Small intestine (tissue), 7 donors: ENCODE measurements at regions not wholly inside any gene's neighbourhood (a gene's known extent, or its start where the extent isn't known, plus 50 kb on each side); places are given as distances from the start of the nearest gene placed in this dataset.
A peak's percentile ranks its signal among the peaks of the same experiment; 100 is the strongest.
"Not testable (repeated sequence)": the region's sequence is repeated elsewhere in the genome, so short reads cannot be mapped to it uniquely, and the experiment has no call there.

Source experiments
- DNase-seq, 2 donors: peaks; one replicate each; pipeline versions ENCODE4 v3.0.0 to v3.0.0-alpha.2; 2013
- FAIRE-seq: peaks from 2 replicates; lab custom pipeline; 2012; peaks lifted over from hg19 to GRCh38; lab: Jason Lieb, UNC
- H3K27ac ChIP-seq, 3 donors: one replicate each; pipeline ENCODE4 v1.5.1; 2013; ENCODE audit warnings: low read length in 2 of 3, mild to moderate bottlenecking in 2 of 3, control low read depth in 1 of 3, inconsistent platforms in 1 of 3, low read depth in 1 of 3, moderate library complexity in 1 of 3
- H3K27me3 ChIP-seq, 3 donors: one replicate each; pipeline ENCODE4 v1.6.1; 2013; ENCODE audit warnings: low read length in 3 of 3, inconsistent platforms in 1 of 3; ENCODE audit not compliant: control insufficient read depth in 3 of 3, insufficient read depth in 3 of 3
- H3K36me3 ChIP-seq, 3 donors: one replicate each; pipeline ENCODE4 v1.6.1; 2013; ENCODE audit warnings: low read length in 3 of 3, inconsistent platforms in 1 of 3, low read depth in 1 of 3, mild to moderate bottlenecking in 1 of 3, moderate library complexity in 1 of 3; ENCODE audit not compliant: control insufficient read depth in 3 of 3, insufficient read depth in 2 of 3
- H3K4me1 ChIP-seq, 3 donors: one replicate each; pipeline ENCODE4 v1.6.1; 2013; ENCODE audit warnings: low read length in 2 of 3, inconsistent platforms in 1 of 3, low read depth in 1 of 3, mild to moderate bottlenecking in 1 of 3, moderate library complexity in 1 of 3; ENCODE audit not compliant: control insufficient read depth in 3 of 3, insufficient read depth in 2 of 3
- H3K4me3 ChIP-seq, 3 donors: one replicate each; pipeline ENCODE4 v1.5.1; 2013; ENCODE audit warnings: low read length in 3 of 3, control low read depth in 1 of 3, inconsistent platforms in 1 of 3, low read depth in 1 of 3, mild to moderate bottlenecking in 1 of 3, moderate library complexity in 1 of 3
- H3K9me3 ChIP-seq, 2 donors: one replicate each; pipeline ENCODE4 v1.6.1; 2013; ENCODE audit warnings: low read depth in 1 of 2, low read length in 1 of 2; ENCODE audit not compliant: control insufficient read depth in 2 of 2, insufficient read depth in 1 of 2
- WGBS, 3 donors: extraction: QIAGEN DNeasy Blood & Tissue Kit; methylation state at CpG; one replicate each; pipeline ENCODE4 v1.1.7; 2013; 5-methylcytosine and 5-hydroxymethylcytosine counted together
- donor health status: healthy with polysubstance abuse.
- donor health status: control.
- donor health status: control.
- donor health status: Bipolar disorder and iron deficiency.
- donor health status: healthy.

DNA sequence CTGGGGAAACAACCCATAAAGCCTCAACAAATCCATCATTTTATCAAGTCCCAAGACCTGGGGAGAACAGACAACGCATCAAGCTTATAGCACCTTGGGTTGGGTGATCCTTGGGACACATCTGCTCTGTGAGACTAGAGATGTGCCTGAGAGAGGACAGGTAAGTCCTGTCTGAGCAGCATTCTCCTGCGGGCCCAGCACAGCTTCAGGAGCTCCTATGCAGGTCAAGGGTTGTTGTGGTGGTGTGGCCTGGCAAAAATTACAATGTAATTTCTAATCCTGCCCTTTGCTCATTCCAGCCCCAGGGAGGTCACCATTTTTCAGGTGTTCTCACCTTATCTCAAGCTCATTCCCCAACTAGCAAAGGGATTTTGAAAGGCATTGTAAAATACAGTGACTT lies 608.1 kb upstream of the CAMK1G start:
- FAIRE-seq: no peak
- no peaks in the 10 kb centered on the region for H3K27me3 ChIP-seq

DNA sequence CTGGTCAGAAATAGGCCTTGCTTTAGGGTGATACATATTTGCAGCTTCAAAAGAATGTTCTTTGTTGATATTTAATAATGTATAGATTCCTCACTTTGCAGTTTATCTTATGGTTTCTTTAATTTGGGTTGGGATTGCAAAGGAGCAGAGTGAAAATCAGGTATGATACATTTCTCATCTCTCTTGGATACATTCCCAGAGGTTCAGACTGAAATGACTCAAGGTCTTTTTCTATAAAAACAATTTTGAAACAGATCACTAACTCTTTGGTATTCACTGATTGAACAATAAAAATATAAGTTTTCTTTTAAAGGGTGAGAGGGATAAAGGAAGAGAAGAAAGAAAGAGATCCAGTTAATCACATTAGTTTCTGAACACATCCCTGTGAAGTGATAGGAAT lies 606.5 kb upstream of the CAMK1G start:
- Histone ChIP-seq H3K27me3 (no peaks in the 10 kb centered on the region), H3K36me3 (no peaks in the 10 kb centered on the region), H3K4me1 (no peaks in the 10 kb centered on the region), H3K27ac (no peak overlapping the region), H3K4me3 (no peak overlapping the region), H3K9me3 (no peaks in the 10 kb centered on the region)
- DNase-seq: no peak
- FAIRE-seq: no peak

More for the DNA sequence above, 608.1 kb upstream of the CAMK1G start:
- H3K27ac ChIP-seq: no peak overlapping the region
- H3K36me3 ChIP-seq: no peaks in the 10 kb centered on the region
- H3K9me3 ChIP-seq: no peaks in the 10 kb centered on the region
- DNase-seq: no peak
- no peak overlapping the region for H3K4me3 ChIP-seq
- whole genome bisulfite sequencing, 3 donors: 66 to 86% (median 77%) methylated on average over 2 of the region's 2 CpGs
- H3K4me1 ChIP-seq: no peaks in the 10 kb centered on the region

DNA sequence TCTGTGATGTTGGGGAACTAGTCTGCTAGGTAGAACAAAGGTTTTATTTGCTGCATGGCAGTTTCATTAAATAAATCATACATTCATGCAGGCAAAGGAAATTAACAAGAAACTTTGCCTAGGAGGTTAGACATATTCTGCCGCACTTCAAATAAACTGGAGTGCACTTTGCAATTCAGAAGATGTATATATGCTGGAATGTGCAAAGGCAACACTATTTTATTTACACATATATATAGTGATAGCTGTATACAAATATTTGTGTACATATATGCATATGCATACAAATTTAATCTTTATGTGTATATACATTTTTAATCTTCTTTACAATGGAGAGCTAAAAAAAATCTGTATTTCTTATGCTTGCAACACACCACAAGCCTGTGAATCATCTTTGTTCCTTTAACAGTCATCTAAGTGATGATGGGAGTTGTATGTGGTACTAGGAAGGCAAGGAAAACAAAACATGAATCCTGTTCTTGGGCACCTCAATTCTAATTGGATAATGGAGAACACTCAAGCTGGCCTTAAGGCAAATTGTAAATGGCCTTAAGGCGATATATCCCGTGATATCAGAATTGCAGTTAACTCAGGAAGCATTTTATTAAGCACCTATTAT lies 605.8 kb upstream of the CAMK1G start:
- 90 to 94% (median 93%) methylated on average over 3 of the region's 3 CpGs for WGBS, 3 donors
- DNase-seq: no peak
- no peaks in the 10 kb centered on the region for H3K27me3 ChIP-seq
- no peak overlapping the region for H3K4me3 ChIP-seq
- no peaks in the 10 kb centered on the region for H3K36me3 ChIP-seq
- no peaks in the 10 kb centered on the region for H3K4me1 ChIP-seq
- no peak for FAIRE-seq
- no peaks in the 10 kb centered on the region for H3K9me3 ChIP-seq
- no peak overlapping the region for H3K27ac ChIP-seq

DNA sequence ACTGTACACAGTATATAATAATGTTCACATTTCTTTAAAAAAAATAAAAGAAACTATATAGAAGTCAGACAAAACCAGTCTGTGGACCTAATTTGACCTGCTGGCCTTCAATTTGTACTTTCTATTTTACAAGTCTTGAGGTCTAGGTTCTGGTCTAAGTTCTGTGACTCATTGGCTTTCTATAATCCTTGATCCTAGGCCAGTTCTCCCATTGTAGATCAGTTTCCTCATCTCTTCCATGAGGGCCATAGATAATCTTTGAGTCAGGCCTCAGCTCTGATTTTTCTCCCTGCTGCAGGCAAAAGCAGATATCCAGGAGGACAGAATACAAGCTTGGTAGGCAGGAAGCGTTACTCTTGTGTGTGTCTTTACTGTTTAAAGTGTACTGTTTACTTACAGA lies 603.7 kb upstream of the CAMK1G start:
- Histone ChIP-seq H3K4me3 (no peak overlapping the region), H3K27ac (no peak overlapping the region), H3K27me3 (no peaks in the 10 kb centered on the region), H3K9me3 (no peaks in the 10 kb centered on the region), H3K36me3 (no peaks in the 10 kb centered on the region), H3K4me1 (no peaks in the 10 kb centered on the region)
- FAIRE-seq (no peak), DNase-seq (no peak)
- 69 to 86% (median 76%) methylated on average over 1 of the region's 1 CpG for WGBS, 3 donors

GRCh38 chr1:208980605-208981004 lies 602.9 kb upstream of the CAMK1G start:
- H3K9me3 ChIP-seq: no peaks in the 10 kb centered on the region
- no peak for DNase-seq
- no peaks in the 10 kb centered on the region for H3K27me3 ChIP-seq
- FAIRE-seq: no peak
- H3K4me3 ChIP-seq: no peak overlapping the region
- H3K4me1 ChIP-seq: no peaks in the 10 kb centered on the region
- WGBS, 3 donors: 78 to 89% (median 85%) methylated on average over 1 of the region's 1 CpG
- H3K27ac ChIP-seq: no peak overlapping the region
- no peaks in the 10 kb centered on the region for H3K36me3 ChIP-seq

- FAIRE-seq: no peak
- H3K4me1 ChIP-seq: peaks cover 0 to 5% (median 0%) of the 10 kb centered on the region in 3 donors
- DNase-seq: no peak
- H3K27me3 ChIP-seq: no peaks in the 10 kb centered on the region
- no peak overlapping the region for H3K4me3 ChIP-seq
- no peak overlapping the region for H3K27ac ChIP-seq
- no peaks in the 10 kb centered on the region for H3K9me3 ChIP-seq
- H3K36me3 ChIP-seq: no peaks in the 10 kb centered on the region
- 49 to 65% (median 54%) methylated on average over 1 of the region's 1 CpG for WGBS, 3 donors
Observed at GRCh38 chr1:208985231-208985630, 598.3 kb upstream of the CAMK1G start.

- WGBS, 3 donors: 2 to 6% (median 5%) methylated on average over 3 of the region's 3 CpGs
- Histone ChIP-seq H3K36me3 (no peaks in the 10 kb centered on the region), H3K27me3 (no peaks in the 10 kb centered on the region), H3K9me3 (peaks cover 0 to 7% of the 10 kb centered on the region in 2 donors), H3K4me1 (peaks cover 0 to 5% (median 0%) of the 10 kb centered on the region in 3 donors), H3K27ac (peak overlapping the region in 2 of 3 donors; percentile 68 to 82), H3K4me3 (peak overlapping the region in 2 of 3 donors; percentile 21 to 35)
- FAIRE-seq (no peak), DNase-seq (peak; percentile 74 to 77)
Observed at GRCh38 chr1:208988811-208989222, 594.7 kb upstream of the CAMK1G start.

DNA sequence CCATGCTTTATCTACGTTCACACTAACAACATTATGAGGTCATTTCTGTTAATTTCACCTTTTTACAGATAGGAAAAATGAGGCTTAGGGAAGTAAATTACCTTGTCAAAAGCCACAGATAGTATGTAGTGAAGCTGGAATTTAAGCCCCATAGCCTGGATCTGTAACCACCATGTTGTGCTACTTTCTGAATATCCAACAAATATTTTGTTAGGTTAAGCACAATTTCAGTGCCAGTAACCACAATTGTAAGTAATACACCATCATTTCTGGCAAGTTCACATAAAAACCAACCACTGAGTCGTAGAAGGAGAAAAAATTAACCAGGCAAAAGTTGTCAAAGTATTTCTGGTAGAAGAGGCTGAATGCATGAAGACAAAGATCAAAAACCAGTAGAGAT lies 593.1 kb upstream of the CAMK1G start:
- no peak overlapping the region for H3K4me3 ChIP-seq
- WGBS, 3 donors: 66 to 77% (median 66%) methylated on average over 2 of the region's 2 CpGs
- no peaks in the 10 kb centered on the region for H3K27me3 ChIP-seq
- peaks cover 0 to 7% of the 10 kb centered on the region in 2 donors for H3K9me3 ChIP-seq
- no peaks in the 10 kb centered on the region for H3K36me3 ChIP-seq
- no peak for DNase-seq
- no peak overlapping the region for H3K27ac ChIP-seq
- peaks cover 0 to 5% (median 0%) of the 10 kb centered on the region in 3 donors for H3K4me1 ChIP-seq
- FAIRE-seq: no peak

GRCh38 chr1:208997053-208997452 lies 586.5 kb upstream of the CAMK1G start:
- not testable (repeated sequence) for H3K4me1 ChIP-seq, H3K27me3 ChIP-seq, H3K36me3 ChIP-seq, DNase-seq, H3K27ac ChIP-seq, H3K4me3 ChIP-seq, H3K9me3 ChIP-seq, FAIRE-seq
- WGBS, 3 donors: 52 to 62% (median 53%) methylated on average over 2 of the region's 2 CpGs
